ENCODE measurements at regions not wholly inside any gene's neighbourhood (a gene's known extent, or its start where the extent isn't known, plus 50 kb on each side); places are given as distances from the start of the nearest gene placed in this dataset.

- DNase-seq (ENCODE audit: low spot score), result no peak
Measured at GRCh38 chr9:88077071-88077617, 61.1 kb downstream of the SPATA31C2 start.

- peak; percentile 79 for DNase-seq (ENCODE audit: low spot score)
Measured at GRCh38 chr9:88076286-88077070, 61.8 kb downstream of the SPATA31C2 start.

GRCh38 chr9:88075966-88076285 is 62.3 kb downstream of the SPATA31C2 start:
- DNase-seq (ENCODE audit: low spot score), result no peak

- no peak for DNase-seq (ENCODE audit: low spot score)
Measured at GRCh38 chr9:88075506-88075905, 62.8 kb downstream of the SPATA31C2 start.

- DNase-seq (ENCODE audit: low spot score), result no peak
Measured at GRCh38 chr9:88074931-88075330, 63.3 kb downstream of the SPATA31C2 start.

- no peak for DNase-seq (ENCODE audit: low spot score)
Measured at GRCh38 chr9:88072831-88073375, 65.4 kb downstream of the SPATA31C2 start.

GRCh38 chr9:88071331-88071730 is 66.9 kb downstream of the SPATA31C2 start:
- no peak for DNase-seq (ENCODE audit: low spot score)

GRCh38 chr9:88065619-88066018 is 72.7 kb downstream of the SPATA31C2 start:
- no peak for DNase-seq (ENCODE audit: low spot score)

GRCh38 chr9:88064554-88064953 is 73.7 kb downstream of the SPATA31C2 start:
- no peak for DNase-seq (ENCODE audit: low spot score)

GRCh38 chr9:88060746-88061145 is 77.5 kb downstream of the SPATA31C2 start:
- no peak for DNase-seq (ENCODE audit: low spot score)

GRCh38 chr9:88059469-88059868 is 78.8 kb downstream of the SPATA31C2 start:
- no peak for DNase-seq (ENCODE audit: low spot score)

- no peak for DNase-seq (ENCODE audit: low spot score)
Measured at GRCh38 chr9:88056876-88057275, 81.4 kb downstream of the SPATA31C2 start.

- no peak for DNase-seq (ENCODE audit: low spot score)
Measured at GRCh38 chr9:88053856-88054501, 79.6 kb upstream of the CDK20 start.

GRCh38 chr9:88052321-88052965 is 78.1 kb upstream of the CDK20 start:
- no peak for DNase-seq (ENCODE audit: low spot score)

- no peak for DNase-seq (ENCODE audit: low spot score)
Measured at GRCh38 chr9:88051138-88051537, 76.8 kb upstream of the CDK20 start.

- no peak for DNase-seq (ENCODE audit: low spot score)
Measured at GRCh38 chr9:88049677-88050307, 75.5 kb upstream of the CDK20 start.

- DNase-seq (ENCODE audit: low spot score), result no peak
Measured at GRCh38 chr9:88046542-88046941, 72.2 kb upstream of the CDK20 start.

- no peak for DNase-seq (ENCODE audit: low spot score)
Measured at GRCh38 chr9:88045686-88046085, 71.4 kb upstream of the CDK20 start.

- DNase-seq (ENCODE audit: low spot score), result no peak
Measured at GRCh38 chr9:88044200-88044599, 69.9 kb upstream of the CDK20 start.

GRCh38 chr9:88043647-88044046 is 69.3 kb upstream of the CDK20 start:
- no peak for DNase-seq (ENCODE audit: low spot score)

- no peak for DNase-seq (ENCODE audit: low spot score)
Measured at GRCh38 chr9:88041447-88041846, 67.1 kb upstream of the CDK20 start.

- no peak for DNase-seq (ENCODE audit: low spot score)
Measured at GRCh38 chr9:88037285-88037845, 63.0 kb upstream of the CDK20 start.

All from ecto neural progenitor cell (in vitro differentiated cells).